SW 1271 (cell line): ENCODE measurements at regions not wholly inside any gene's neighbourhood (a gene's known extent, or its start where the extent isn't known, plus 50 kb on each side); places are given as distances from the start of the nearest gene placed in this dataset.

Source experiments
- DNase-seq, 2 experiments: peaks; one replicate each; lab custom pipeline; 2025; lab: John Stamatoyannopoulos, UW

DNA sequence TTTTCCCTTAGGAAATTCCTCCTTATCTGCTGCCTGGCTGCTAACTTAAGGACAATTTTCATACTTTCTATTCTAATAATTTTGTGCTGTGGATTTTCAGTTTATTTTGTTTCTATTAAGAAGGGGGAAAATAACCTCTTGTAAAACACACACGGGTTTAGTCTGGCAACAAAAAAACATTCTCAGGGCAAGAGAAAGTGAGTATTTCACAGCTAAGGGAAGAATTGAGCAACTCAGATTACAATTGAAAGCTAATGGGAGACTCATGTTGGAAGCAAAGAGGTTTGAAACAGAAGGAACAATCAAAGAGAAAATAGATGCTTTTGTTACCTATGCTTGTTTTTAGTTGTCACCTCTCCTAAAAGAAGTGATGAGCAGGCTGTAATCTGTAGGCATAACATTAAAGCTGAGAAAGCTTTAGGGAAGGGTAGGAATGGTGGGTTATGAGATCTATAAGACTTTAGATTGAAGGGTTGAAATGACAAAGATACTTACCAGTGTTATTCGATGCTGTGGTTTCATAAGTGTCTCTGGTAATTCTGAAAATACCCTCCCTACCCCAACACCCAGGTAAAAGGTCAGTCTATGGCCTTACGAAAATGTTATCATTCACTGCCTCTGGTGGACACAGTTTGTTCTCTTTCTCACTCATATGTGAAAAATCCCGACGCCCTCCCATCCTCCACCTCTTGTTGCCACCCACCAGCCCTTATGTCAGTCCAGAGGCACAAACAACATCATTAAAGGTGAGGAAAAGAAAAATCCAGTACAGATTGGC lies 510.9 kb downstream of the TXNL1 start:
- no peak for DNase-seq

DNA sequence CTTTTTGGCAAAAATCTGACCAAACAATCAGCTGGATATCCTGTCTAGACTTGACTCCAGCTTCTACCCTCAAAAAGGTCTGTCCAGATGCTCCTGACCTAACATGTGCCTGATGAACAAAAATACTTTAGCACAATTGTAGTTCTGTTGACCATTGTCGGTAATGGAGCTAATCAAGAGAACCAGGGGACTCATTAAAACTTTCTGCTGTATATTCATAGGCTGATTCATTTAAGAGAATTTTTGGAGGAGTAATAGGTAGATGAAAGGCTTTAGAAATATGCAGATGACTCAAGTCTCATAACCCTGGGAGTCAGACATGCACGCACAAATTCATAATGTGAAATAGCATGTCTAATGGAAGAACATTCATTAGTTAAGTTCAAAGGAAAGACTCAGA lies 514.2 kb downstream of the TXNL1 start:
- no peak for DNase-seq

DNA sequence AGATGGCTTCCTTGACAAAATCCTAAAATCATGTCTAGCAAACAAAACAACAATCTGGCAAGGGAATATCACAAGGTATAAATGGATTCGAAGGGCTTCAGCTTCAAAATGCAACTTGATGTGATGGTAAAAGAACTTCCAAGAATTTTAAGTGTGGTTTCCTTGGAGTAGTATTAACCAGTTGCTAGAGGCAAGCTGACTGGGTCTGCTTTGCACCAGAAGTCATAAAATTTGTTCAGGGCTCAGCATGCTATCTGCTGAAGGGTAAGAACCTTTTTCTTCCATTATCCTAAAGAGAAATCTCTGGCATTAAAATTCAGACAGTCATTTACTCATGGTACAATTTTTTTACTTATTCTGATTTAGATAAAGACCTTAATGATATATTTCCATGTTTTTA lies 516.7 kb downstream of the TXNL1 start:
- no peak for DNase-seq

DNA sequence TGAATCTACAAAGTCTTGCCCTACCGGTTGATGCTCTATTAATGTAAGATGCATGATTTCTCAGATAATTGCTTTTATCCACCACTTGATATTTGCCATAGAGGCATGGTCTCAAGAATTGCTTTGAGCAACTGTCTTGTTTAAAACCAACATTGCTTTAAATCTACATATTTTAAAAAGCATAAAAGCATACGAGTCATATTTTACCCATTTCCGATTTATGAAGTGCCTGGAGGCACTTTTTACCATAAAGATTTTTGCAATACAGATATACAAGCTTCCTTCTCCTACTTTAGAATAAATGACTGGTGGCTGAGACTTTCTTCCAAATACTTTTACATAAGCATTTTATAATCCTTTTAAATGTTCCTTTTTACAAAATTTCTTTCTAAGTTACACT lies 517.6 kb downstream of the TXNL1 start:
- no peak for DNase-seq

DNA sequence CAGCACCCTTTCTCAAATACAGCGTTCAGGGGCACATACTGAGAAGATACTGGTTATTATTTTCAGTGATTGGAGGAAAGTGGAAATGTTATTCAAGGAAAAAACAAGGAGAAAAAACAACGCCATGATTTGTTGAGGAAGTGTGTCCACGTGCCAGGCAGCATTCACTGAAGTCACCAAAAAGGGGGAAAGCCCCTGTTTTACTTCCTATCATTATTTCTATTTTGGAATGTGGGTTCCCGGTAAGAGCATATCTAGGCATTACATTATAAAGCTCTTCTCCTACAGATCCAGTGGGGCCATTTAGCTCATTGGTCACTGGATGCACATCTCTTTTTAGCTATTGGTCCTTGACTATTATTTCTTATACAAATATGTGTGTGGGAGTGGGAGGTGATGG lies 518.7 kb downstream of the TXNL1 start:
- no peak for DNase-seq

DNA sequence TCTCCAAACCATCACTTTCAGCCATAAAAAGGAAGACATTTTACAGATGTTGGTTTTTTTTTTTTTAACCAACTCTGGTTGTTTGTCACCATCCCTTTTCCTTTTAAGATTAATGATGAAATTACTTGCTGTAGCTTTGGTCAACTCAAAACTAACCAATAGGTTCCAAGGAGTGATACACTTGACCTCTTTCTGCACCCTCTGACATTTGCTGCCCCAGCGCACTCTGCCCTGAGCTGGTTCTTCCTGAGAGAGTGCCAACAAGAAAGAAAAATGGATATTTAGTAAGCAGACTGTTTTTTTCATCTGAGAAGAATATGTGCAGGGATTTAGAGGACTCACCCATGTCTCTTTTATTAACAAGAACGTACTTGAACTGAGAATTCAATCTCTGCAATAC lies 520.0 kb downstream of the TXNL1 start:
- DNase-seq: no peak

DNA sequence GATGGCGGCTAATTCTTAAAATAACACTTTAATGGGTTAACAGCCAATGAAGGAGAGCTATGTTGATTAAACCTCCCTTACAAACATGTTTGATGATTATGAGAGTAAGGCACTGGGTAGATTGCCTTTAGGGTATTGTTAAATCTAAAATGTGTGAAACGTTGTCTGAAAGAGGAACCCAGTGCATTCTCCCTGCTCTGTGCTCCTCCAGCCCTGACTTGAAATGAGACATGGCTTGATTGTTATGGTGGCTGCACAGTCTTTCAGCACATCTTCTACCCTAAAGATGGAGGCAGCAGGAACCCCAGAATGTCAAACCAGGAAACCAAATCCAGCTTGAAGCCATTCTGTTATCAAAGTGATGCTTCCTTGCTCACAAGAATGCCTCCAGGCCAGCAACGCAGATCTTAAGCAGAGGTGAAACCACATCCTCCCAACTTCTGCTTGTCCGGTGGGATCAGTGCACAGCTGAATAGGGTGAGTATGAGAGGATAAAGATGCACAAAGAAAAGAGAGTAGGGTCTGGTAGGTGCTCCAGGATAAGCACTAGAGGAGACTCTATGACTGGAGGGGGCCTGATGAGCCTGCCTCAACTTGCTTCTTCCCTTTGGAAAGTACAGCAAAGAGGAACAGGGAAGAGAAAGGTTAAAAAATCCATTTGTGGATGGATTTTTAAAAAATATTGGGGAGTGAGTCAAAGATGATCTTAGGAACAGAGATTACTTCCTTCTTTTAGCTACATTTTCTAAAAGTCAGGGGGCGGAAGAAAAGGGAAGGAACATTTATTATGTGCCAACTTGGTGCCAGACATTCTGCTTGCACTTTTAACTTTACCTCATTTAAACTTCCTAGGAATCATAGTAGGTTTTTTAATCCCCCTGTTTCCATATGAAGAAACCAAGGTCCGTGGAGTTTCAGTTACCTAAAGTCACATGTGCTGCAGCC lies 523.0 kb downstream of the TXNL1 start:
- DNase-seq: no peak

- no peak for DNase-seq
Measured at GRCh38 chr18:56112984-56113383, 525.0 kb upstream of the TCF4 start.

DNA sequence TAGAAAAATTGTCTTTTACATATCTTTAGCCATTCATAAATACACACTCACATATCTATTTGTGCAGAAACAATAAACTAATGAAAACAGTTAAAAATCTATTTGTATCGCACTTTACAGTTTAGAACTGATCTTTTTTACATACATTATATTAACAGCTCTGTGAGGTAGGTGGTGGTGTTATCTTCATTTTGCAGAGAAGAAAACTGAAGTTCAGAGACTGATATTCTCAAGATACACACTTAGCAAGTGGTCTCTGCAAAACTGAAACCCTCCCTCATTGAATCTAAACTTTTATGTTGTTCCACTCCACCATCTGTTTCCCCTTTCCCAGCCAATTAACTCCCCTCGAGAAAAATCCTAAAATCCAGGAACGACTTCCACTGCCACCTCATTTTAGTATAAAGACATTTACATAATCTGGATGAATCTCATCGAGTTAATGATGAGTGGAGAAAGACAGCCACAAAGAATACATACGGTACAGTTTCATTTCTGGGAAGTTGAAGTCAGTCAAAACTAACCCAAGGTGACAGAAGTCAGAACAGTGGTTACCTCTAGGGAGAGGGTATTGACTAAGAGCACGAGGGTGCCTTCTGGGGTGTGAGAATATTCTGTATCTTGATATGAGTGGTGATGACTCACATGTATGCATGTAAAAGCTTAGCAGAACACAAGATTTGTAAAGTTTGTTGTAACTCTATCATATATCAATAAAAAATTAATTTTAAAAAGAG lies 524.2 kb upstream of the TCF4 start:
- DNase-seq: no peak

- no peak for DNase-seq
Measured at GRCh38 chr18:56109757-56110156, 521.8 kb upstream of the TCF4 start.

GRCh38 chr18:56108478-56109367 lies 520.7 kb upstream of the TCF4 start:
- no peak for DNase-seq

GRCh38 chr18:56107821-56108477 lies 520.0 kb upstream of the TCF4 start:
- no peak for DNase-seq

- DNase-seq: no peak
Measured at GRCh38 chr18:56100090-56100722, 512.2 kb upstream of the TCF4 start.

DNA sequence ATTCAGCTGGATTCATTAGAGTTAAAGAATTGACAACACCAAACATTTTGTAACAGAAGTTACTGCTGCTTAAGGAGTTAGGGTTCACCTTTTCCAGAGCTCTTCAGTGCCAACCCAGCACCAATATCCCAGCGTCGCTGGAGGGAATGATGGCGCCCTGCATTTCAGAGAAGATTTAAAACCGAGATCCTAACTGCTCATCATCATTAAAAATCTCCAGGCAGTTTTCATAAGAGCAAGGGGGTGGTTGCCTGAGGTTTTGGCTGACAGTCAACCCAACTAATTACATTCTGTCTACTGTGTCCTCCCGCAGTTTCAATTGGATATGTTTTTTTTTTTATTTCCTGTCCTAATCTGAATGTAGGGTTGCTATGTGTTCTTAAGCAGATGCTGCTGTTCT lies 509.6 kb upstream of the TCF4 start:
- no peak for DNase-seq

DNA sequence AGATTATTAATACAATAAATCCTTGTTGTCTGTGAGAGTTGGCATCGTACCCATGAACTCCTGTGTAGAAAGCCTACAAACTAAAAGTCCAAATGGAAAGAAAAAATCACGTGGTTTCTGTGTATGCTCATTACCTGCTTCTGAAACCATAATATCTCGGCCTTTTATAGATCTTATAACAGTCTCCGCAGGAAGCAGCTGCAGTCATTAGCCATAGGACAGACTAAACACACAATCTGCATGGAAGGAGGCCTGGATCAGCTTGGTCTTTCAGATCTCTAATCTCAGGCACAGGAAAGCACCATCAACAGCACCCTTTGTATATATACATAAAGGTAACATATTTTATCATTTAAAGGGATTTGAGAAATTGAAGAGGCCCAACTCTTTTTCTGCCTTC lies 508.9 kb upstream of the TCF4 start:
- no peak for DNase-seq

DNA sequence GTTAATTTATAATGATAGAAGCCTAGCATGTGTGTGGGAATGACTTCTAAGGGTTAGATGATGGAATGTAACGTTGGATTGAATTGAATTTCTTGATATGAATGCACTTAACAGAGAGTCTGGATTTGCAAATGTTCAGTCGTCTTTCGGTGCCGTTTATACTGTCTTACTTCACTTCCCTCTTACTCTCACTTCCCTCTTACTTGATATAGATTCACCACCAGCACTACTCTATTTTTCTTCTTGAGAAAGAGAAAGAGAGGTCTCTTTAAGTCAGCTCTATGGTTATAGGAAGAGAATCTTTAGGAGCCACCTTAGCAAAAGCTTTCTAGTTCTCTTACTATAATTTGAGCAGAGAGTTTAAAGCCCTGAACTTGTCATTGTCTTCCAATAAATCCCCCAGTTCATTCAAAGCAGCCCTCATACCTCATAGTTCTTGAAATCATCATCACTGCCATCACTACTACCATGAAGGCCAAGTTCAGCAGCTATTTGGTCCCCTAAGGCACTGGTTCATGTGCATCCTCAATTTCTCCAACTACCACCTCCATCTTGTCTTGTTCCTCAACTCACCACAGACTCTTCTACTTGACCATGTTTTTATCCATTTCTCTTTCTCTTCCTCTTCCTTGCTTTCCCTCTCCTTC lies 501.7 kb upstream of the TCF4 start:
- no peak for DNase-seq

DNA sequence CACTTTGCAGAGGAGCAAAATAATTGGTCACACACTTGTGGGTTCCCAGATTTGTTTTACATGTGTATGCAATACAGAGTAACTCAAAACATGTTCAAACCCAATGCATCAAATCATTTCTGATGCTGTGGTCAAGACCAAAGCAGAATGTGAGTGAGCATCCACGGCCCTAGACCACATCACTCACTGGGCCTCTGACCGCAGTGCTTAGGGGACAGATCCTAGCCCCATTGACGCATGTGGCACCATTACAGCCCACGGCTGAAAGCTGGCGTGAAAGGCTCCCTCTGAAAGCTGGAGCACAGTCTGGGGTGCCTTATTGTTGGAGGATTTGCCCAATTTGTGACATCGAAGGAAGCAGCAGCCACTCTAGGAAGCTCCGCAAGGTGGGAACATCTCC lies 498.8 kb upstream of the TCF4 start:
- DNase-seq: no peak

DNA sequence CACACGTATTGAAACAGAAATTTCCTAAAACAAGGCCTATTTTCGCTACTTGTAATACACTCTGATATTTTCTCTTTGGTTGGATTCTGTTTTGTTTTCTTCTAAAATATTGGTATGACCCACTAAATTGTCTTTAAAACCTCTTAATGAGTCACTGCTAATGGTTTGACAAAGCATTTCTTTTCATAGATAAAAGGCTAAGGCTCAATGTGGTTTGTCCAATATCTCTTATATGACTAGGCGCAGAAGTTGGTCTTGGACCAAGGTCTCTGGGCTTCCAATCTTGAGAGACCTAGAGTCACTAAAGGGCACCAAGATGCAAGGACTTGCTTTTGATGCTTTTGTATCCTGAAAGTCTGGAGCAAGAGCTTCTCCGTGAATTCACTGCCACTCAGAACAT lies 498.2 kb upstream of the TCF4 start:
- no peak for DNase-seq

- DNase-seq: no peak
Measured at GRCh38 chr18:56085551-56085950, 497.6 kb upstream of the TCF4 start.
